ENCODE measurements at regions not wholly inside any gene's neighbourhood (a gene's known extent, or its start where the extent isn't known, plus 50 kb on each side); places are given as distances from the start of the nearest gene placed in this dataset.
A peak's percentile ranks its signal among the peaks of the same experiment; 100 is the strongest.

DNA sequence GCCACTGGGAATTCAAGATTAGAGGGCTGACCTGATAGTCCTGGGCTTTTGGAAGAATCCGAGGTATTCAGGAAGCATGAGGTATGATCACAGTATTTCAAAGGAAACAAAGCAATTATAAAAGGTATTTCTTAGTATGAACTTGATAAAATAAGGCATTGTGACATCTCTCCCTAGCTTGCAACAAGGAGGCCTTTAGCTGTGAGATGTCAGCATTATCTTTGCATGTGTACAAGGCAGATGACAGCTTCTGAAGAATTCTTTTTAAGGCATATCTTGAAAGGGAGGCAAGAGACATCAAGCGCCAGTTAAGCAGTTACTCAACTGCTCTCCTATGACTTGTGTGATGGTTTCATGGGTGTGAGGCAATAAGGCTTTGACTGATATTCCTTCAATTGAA lies 1123.7 kb downstream of the PLA2G4A start:
- no peak for ATAC-seq (ENCODE audit: insufficient read depth, low FRiP score)
- 87 to 89% methylated on average over 2 of the region's 2 CpGs for WGBS, 2 donors

DNA sequence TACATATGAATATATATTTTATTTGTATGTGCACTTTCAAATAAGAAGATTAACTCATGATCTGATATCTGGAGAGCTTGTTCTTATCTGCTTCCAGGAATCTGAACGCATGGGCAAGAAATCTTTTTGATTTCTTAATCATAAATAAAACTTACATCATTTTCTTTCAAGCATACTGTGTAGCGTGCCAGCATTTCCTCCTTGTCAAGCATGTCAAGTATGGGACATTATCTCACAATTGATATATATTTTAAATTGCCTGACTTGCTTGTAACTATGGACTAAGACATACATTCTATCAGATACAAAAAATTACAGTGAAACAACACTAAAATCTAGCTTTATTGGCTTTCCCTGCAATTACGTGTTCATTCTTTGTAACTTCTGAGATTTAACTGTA lies 1128.2 kb downstream of the PLA2G4A start:
- no peaks in the 10 kb centered on the region for H3K36me3 ChIP-seq (ENCODE audit: control insufficient read depth in 4 of 4, insufficient read depth in 4 of 4, low read length in 4 of 4)
- no peak overlapping the region for H3K4me3 ChIP-seq
- H3K9ac ChIP-seq (ENCODE audit: insufficient read depth in 1 of 2, low read length in 2 of 2): no peak overlapping the region
- no peaks in the 10 kb centered on the region for H3K27me3 ChIP-seq (ENCODE audit: control insufficient read depth in 3 of 3, insufficient read depth in 3 of 3, low read length in 2 of 3)
- 41 to 63% methylated on average over 3 of the region's 3 CpGs for WGBS, 2 donors
- H3K27ac ChIP-seq (ENCODE audit: low read depth in 1 of 2, low read length in 1 of 2): no peak overlapping the region
- no peaks in the 10 kb centered on the region for H3K4me1 ChIP-seq (ENCODE audit: control insufficient read depth in 5 of 5, insufficient read depth in 5 of 5, low read length in 5 of 5)
- peak in 1 of 3 donors; percentile 1 for DNase-seq
- TF ChIP-seq, protein P1, sequence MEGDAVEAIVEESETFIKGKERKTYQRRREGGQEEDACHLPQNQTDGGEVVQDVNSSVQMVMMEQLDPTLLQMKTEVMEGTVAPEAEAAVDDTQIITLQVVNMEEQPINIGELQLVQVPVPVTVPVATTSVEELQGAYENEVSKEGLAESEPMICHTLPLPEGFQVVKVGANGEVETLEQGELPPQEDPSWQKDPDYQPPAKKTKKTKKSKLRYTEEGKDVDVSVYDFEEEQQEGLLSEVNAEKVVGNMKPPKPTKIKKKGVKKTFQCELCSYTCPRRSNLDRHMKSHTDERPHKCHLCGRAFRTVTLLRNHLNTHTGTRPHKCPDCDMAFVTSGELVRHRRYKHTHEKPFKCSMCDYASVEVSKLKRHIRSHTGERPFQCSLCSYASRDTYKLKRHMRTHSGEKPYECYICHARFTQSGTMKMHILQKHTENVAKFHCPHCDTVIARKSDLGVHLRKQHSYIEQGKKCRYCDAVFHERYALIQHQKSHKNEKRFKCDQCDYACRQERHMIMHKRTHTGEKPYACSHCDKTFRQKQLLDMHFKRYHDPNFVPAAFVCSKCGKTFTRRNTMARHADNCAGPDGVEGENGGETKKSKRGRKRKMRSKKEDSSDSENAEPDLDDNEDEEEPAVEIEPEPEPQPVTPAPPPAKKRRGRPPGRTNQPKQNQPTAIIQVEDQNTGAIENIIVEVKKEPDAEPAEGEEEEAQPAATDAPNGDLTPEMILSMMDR (IDR thresholded peaks at IDR 0.05; ENCODE audit: control extremely low read depth, extremely low read depth): no peak
- H3K9me3 ChIP-seq (ENCODE audit: control insufficient read depth in 4 of 4, insufficient read depth in 3 of 4, low read length in 3 of 4): peaks cover 0 to 4% (median 0%) of the 10 kb centered on the region in 4 donors
- no peak for ATAC-seq (ENCODE audit: insufficient read depth, low FRiP score)

More for the DNA sequence above, 1123.7 kb downstream of the PLA2G4A start:
- peaks cover 0 to 4% (median 1%) of the 10 kb centered on the region in 4 donors for H3K9me3 ChIP-seq (ENCODE audit: control insufficient read depth in 4 of 4, insufficient read depth in 3 of 4, low read length in 3 of 4)
- DNase-seq: no peak
- H3K9ac ChIP-seq (ENCODE audit: insufficient read depth in 1 of 2, low read length in 2 of 2): no peak overlapping the region
- no peaks in the 10 kb centered on the region for H3K4me1 ChIP-seq (ENCODE audit: control insufficient read depth in 5 of 5, insufficient read depth in 5 of 5, low read length in 5 of 5)
- H3K36me3 ChIP-seq (ENCODE audit: control insufficient read depth in 4 of 4, insufficient read depth in 4 of 4, low read length in 4 of 4): no peaks in the 10 kb centered on the region
- H3K4me3 ChIP-seq: no peak overlapping the region
- TF ChIP-seq, protein P1 (IDR thresholded peaks at IDR 0.05; ENCODE audit: control extremely low read depth, extremely low read depth): no peak
- no peak overlapping the region for H3K27ac ChIP-seq (ENCODE audit: low read depth in 1 of 2, low read length in 1 of 2)
- H3K27me3 ChIP-seq (ENCODE audit: control insufficient read depth in 3 of 3, insufficient read depth in 3 of 3, low read length in 2 of 3): no peaks in the 10 kb centered on the region

DNA sequence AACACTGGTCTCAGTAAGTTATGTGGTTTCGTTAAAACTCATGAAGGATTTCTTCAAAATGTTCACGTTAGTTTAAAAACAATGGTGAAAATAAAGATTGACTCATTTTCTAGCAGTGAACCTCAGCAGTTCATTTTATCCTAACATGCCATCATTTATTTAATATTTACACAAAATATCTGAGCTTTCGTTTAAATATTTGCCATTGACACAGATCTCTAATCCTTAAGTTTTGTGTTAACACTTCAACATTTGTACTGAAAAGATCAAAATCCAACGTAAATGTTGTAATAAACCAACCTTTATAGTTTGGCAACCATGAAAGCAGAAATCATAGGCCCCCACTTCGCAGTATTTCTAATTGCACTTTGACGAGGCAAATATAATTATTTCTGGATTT lies 1129.5 kb downstream of the PLA2G4A start:
- ATAC-seq (ENCODE audit: insufficient read depth, low FRiP score) (no peak), DNase-seq (peak in 2 of 3 donors; percentile 2 to 7)
- H3K36me3 ChIP-seq (ENCODE audit: control insufficient read depth in 4 of 4, insufficient read depth in 4 of 4, low read length in 4 of 4): no peaks in the 10 kb centered on the region
- no peak overlapping the region for H3K27ac ChIP-seq (ENCODE audit: low read depth in 1 of 2, low read length in 1 of 2)
- no peak overlapping the region for H3K4me3 ChIP-seq
- H3K9me3 ChIP-seq (ENCODE audit: control insufficient read depth in 4 of 4, insufficient read depth in 3 of 4, low read length in 3 of 4): no peaks in the 10 kb centered on the region
- no peaks in the 10 kb centered on the region for H3K27me3 ChIP-seq (ENCODE audit: control insufficient read depth in 3 of 3, insufficient read depth in 3 of 3, low read length in 2 of 3)
- H3K4me1 ChIP-seq (ENCODE audit: control insufficient read depth in 5 of 5, insufficient read depth in 5 of 5, low read length in 5 of 5): no peaks in the 10 kb centered on the region
- no peak overlapping the region for H3K9ac ChIP-seq (ENCODE audit: insufficient read depth in 1 of 2, low read length in 2 of 2)
- 68 to 80% methylated on average over 6 of the region's 6 CpGs for WGBS, 2 donors
- TF ChIP-seq, protein P1 (IDR thresholded peaks at IDR 0.05; ENCODE audit: control extremely low read depth, extremely low read depth): no peak

DNA sequence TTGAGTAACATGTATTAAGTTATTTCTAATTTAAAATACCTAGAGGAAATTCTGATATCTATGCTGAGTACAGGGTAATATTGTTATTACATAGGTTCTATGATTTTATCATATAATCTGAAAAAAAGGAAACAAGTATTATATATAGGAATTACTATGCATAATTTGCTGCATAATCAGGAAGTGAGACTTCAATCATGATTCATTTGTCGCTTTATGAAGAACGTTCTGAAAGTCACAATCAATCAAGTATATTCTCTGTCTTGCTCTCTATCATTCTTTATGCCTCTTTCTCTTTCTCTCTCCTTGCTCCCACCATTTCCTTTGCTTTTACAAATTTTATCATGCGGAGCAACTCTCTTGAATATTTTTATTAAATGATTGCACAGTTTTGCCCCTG lies 1130.3 kb downstream of the PLA2G4A start:
- 69 to 72% methylated on average over 3 of the region's 3 CpGs for whole genome bisulfite sequencing, 2 donors
- Histone ChIP-seq H3K4me3 (no peak overlapping the region), H3K4me1 (ENCODE audit: control insufficient read depth in 5 of 5, insufficient read depth in 5 of 5, low read length in 5 of 5) (no peaks in the 10 kb centered on the region), H3K27ac (ENCODE audit: low read depth in 1 of 2, low read length in 1 of 2) (no peak overlapping the region), H3K9ac (ENCODE audit: insufficient read depth in 1 of 2, low read length in 2 of 2) (no peak overlapping the region), H3K9me3 (ENCODE audit: control insufficient read depth in 4 of 4, insufficient read depth in 3 of 4, low read length in 3 of 4) (no peaks in the 10 kb centered on the region), H3K27me3 (ENCODE audit: control insufficient read depth in 3 of 3, insufficient read depth in 3 of 3, low read length in 2 of 3) (no peaks in the 10 kb centered on the region), H3K36me3 (ENCODE audit: control insufficient read depth in 4 of 4, insufficient read depth in 4 of 4, low read length in 4 of 4) (no peaks in the 10 kb centered on the region)
- no peak for ATAC-seq (ENCODE audit: insufficient read depth, low FRiP score)
- DNase-seq: no peak
- TF ChIP-seq, protein P1 (IDR thresholded peaks at IDR 0.05; ENCODE audit: control extremely low read depth, extremely low read depth): no peak
